Stimulated activated memory B cell treated with anti-CD40 and anti-IgM and Interleukin-4, amounts not matched to agents 10 μg/mL and 1 μg/mL and 100 μg/mL, for 72 hours (primary cell): ENCODE measurements at regions not wholly inside any gene's neighbourhood (a gene's known extent, or its start where the extent isn't known, plus 50 kb on each side); places are given as distances from the start of the nearest gene placed in this dataset.

Experiments used
- ATAC-seq: fragments of 150-1000 bp; cut with Tn5 transposase; 2 replicates; pipeline ENCODE4 v1.10.0; 2021
- H3K27ac Mint-ChIP-seq: one replicate; pipeline ENCODE4 v1.8.0; 2022; ENCODE audit warnings: mild to moderate bottlenecking, mixed read lengths
- H3K27me3 Mint-ChIP-seq: one replicate; pipeline ENCODE4 v1.8.0; 2022; ENCODE audit warnings: mixed read lengths
- H3K36me3 Mint-ChIP-seq: one replicate; pipeline ENCODE4 v1.8.0; 2022; ENCODE audit warnings: mixed read lengths
- H3K4me1 Mint-ChIP-seq: one replicate; pipeline ENCODE4 v1.8.0; 2022; ENCODE audit warnings: mixed read lengths
- H3K4me3 Mint-ChIP-seq: one replicate; pipeline ENCODE4 v1.8.0; 2022; ENCODE audit warnings: mild to moderate bottlenecking, moderate library complexity, mixed read lengths
- H3K9me3 Mint-ChIP-seq: one replicate; pipeline ENCODE4 v1.8.0; 2022; ENCODE audit warnings: mixed read lengths

DNA sequence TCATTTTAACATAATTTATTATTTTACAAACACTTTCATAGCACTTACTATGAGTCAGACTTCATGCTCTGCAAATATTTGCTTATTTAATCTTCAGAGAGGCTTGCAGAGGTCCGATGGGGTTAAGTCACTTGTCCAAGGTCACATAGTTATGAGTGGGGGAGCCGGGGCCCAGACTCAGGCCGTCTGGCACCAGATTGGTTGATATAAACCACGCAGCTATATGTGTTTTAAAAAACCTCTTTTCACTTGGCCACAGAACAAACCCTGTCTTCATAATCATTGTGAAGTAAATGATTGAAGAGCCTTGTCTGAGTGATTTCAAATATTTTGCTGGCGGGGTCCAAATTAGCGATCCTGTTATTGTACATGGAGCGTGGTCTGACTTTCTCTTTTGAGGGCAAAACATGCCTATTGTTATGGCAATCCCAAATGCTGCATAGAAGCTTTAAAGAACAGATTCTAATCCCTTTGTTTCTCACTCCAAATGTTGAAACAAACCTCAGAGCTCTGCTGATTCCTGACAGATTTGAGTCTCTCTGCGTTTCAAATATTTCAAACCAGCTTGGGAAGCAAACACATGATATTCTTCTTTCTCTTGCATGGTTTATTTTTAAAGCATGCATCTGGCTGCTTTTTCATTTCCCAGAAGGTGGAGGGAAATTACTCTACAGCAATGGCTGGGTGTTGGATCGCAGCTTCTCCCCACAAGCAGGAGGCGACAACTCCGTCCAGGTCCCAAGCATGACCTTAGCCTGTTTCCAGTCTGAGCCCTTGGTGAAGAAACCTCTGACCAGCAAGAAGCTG, 142.4 kb downstream of the DDX1 start:
- H3K27me3 Mint-ChIP-seq: peaks cover 33% of the 10 kb centered on the region
- no peaks in the 10 kb centered on the region for H3K9me3 Mint-ChIP-seq
- no peaks in the 10 kb centered on the region for H3K36me3 Mint-ChIP-seq
- no peak overlapping the region for H3K4me3 Mint-ChIP-seq
- no peak overlapping the region for H3K27ac Mint-ChIP-seq
- ATAC-seq: no peak
- peaks cover 32% of the 10 kb centered on the region for H3K4me1 Mint-ChIP-seq

- Mint-ChIP-seq H3K36me3 (no peaks in the 10 kb centered on the region), H3K4me3 (no peak overlapping the region), H3K27ac (no peak overlapping the region), H3K9me3 (no peaks in the 10 kb centered on the region), H3K27me3 (peaks cover 25% of the 10 kb centered on the region), H3K4me1 (peaks cover 32% of the 10 kb centered on the region)
- no peak for ATAC-seq
Observed at GRCh38 chr2:15734674-15735483, 143.2 kb downstream of the DDX1 start.

DNA sequence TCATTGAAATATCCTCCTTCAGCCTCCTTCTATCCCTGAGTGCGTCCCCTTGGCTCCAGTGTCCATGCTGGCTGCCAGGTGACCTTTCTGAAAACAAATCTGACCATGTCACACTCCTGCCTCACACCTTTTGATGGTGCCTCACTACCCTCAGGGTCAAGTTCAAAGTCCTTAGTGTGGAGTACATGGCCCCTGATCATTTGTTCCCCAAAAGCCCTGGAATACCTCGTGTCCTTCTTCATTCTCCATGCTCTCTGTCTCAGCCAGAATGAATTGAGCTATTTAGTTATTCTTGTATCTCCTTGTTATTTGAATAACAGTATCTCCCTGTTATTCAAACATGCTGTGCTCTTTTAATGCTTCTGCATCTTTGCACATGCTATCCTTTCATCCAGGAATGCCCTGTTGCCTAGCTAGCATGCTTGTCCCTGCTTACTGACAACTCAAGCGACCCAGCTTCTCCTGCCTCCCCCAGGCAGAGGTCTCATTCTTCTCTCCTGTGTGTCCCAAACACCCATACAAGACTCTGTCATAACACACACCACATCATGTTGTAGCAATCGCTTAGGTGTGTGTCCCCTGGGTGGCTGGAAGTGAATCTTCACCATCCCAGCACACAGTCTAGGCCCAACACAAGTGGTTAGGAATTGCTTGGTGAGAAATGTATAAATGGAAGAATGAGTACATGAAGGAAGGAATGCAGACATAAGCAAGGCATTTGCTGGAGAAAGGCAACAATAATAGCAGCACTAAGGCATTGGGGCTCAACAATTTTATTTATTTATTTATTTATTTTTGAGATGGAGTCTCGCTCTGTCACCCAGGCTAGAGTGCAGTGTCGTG, 144.0 kb downstream of the DDX1 start:
- Mint-ChIP-seq H3K9me3 (peaks cover 2% of the 10 kb centered on the region), H3K4me1 (peaks cover 28% of the 10 kb centered on the region), H3K27ac (no peak overlapping the region), H3K4me3 (no peak overlapping the region), H3K27me3 (peaks cover 18% of the 10 kb centered on the region), H3K36me3 (no peaks in the 10 kb centered on the region)
- no peak for ATAC-seq

- peaks cover 3% of the 10 kb centered on the region for H3K9me3 Mint-ChIP-seq
- H3K4me1 Mint-ChIP-seq: peaks cover 19% of the 10 kb centered on the region
- H3K27ac Mint-ChIP-seq: no peak overlapping the region
Observed at GRCh38 chr2:15736396-15737180, 144.9 kb downstream of the DDX1 start.

DNA sequence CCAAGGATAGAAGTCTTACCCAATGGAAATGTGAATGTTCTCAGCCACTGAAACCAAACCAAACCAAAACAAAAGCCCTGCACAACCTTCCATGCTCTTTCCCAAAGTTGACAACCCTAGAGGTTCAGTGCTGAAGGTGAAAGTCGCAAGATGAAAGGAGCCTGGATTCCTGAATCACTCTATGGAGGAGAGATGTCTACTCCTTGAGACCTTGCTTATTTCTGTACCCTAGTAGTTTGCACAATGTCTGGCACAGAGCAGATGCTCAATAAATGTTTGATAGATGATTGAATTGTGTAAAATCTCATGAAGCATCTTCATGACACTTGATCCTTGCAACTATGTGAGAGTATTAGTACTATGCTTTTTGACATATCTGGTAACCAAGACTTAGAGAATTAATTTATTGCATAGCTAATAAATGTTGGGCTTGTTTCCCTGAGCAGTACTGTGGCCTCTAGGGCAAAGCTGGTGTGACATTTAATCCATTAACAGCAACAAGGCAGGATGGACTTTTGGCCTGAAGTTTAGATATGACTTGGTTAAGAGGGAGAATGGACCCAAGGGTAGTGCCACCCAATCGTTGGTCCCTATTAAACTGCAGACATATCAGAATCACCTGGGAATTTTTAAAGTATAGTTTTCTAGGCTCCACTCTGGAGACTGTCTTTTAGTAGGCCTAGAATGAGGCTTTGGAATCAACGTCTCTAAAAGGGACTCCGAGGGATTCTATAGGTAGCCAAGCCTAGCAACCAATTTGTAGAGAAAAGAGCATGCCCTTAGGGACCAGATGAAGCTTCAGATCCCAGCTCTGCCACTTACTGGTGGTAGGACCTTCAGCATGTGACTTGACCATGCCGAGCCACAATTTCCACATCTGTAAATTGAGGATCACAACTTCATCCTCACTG, 145.9 kb downstream of the DDX1 start:
- peaks cover 3% of the 10 kb centered on the region for H3K9me3 Mint-ChIP-seq
- peaks cover 8% of the 10 kb centered on the region for H3K27me3 Mint-ChIP-seq
- no peak overlapping the region for H3K27ac Mint-ChIP-seq
- no peak for ATAC-seq
- H3K4me1 Mint-ChIP-seq: peaks cover 9% of the 10 kb centered on the region
- H3K36me3 Mint-ChIP-seq: no peaks in the 10 kb centered on the region
- H3K4me3 Mint-ChIP-seq: no peak overlapping the region

More at GRCh38 chr2:15736396-15737180, 144.9 kb downstream of the DDX1 start:
- no peak overlapping the region for H3K4me3 Mint-ChIP-seq
- no peaks in the 10 kb centered on the region for H3K36me3 Mint-ChIP-seq
- peaks cover 15% of the 10 kb centered on the region for H3K27me3 Mint-ChIP-seq
- no peak for ATAC-seq

- Mint-ChIP-seq H3K27ac (no peak overlapping the region), H3K27me3 (peaks cover 13% of the 10 kb centered on the region), H3K36me3 (no peaks in the 10 kb centered on the region), H3K4me1 (peaks cover 6% of the 10 kb centered on the region), H3K9me3 (peaks cover 3% of the 10 kb centered on the region), H3K4me3 (no peak overlapping the region)
- ATAC-seq: peak; percentile 31
Observed at GRCh38 chr2:15738225-15738546, 146.5 kb downstream of the DDX1 start.

- peaks cover 20% of the 10 kb centered on the region for H3K27me3 Mint-ChIP-seq
Observed at GRCh38 chr2:15738943-15739342, 147.3 kb downstream of the DDX1 start.

GRCh38 chr2:15744820-15745219, 153.2 kb downstream of the DDX1 start:
- H3K4me3 Mint-ChIP-seq: no peak overlapping the region
- H3K36me3 Mint-ChIP-seq: no peaks in the 10 kb centered on the region
- peaks cover 26% of the 10 kb centered on the region for H3K27me3 Mint-ChIP-seq
- no peak overlapping the region for H3K27ac Mint-ChIP-seq
- no peak for ATAC-seq
- peaks cover 3% of the 10 kb centered on the region for H3K9me3 Mint-ChIP-seq
- no peaks in the 10 kb centered on the region for H3K4me1 Mint-ChIP-seq

More at GRCh38 chr2:15738943-15739342, 147.3 kb downstream of the DDX1 start:
- Mint-ChIP-seq H3K9me3 (peaks cover 3% of the 10 kb centered on the region), H3K4me3 (no peak overlapping the region), H3K4me1 (peaks cover 6% of the 10 kb centered on the region), H3K36me3 (no peaks in the 10 kb centered on the region), H3K27ac (no peak overlapping the region)
- ATAC-seq: no peak

DNA sequence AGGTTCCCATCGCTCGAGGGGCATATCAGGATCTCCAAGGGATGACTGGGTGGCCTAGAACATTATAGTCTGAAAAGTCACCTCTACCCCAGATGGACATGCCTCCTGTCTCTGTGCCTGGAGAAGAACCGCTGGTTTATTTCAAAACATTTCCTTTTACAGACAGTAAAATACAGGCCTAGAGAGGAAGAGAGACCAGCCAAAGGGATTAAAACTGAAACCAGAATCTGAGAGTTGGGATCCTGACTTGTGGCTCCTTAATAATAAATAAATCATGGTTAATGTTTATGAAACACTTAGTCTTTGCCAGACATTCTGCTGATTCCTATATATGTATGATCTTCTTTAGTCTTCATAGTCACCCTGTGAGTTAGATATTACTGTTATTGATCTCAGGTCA, 153.7 kb downstream of the DDX1 start:
- no peak for ATAC-seq
- peaks cover 3% of the 10 kb centered on the region for H3K9me3 Mint-ChIP-seq
- no peaks in the 10 kb centered on the region for H3K36me3 Mint-ChIP-seq
- no peak overlapping the region for H3K27ac Mint-ChIP-seq
- H3K4me1 Mint-ChIP-seq: no peaks in the 10 kb centered on the region
- H3K27me3 Mint-ChIP-seq: peaks cover 26% of the 10 kb centered on the region
- no peak overlapping the region for H3K4me3 Mint-ChIP-seq

DNA sequence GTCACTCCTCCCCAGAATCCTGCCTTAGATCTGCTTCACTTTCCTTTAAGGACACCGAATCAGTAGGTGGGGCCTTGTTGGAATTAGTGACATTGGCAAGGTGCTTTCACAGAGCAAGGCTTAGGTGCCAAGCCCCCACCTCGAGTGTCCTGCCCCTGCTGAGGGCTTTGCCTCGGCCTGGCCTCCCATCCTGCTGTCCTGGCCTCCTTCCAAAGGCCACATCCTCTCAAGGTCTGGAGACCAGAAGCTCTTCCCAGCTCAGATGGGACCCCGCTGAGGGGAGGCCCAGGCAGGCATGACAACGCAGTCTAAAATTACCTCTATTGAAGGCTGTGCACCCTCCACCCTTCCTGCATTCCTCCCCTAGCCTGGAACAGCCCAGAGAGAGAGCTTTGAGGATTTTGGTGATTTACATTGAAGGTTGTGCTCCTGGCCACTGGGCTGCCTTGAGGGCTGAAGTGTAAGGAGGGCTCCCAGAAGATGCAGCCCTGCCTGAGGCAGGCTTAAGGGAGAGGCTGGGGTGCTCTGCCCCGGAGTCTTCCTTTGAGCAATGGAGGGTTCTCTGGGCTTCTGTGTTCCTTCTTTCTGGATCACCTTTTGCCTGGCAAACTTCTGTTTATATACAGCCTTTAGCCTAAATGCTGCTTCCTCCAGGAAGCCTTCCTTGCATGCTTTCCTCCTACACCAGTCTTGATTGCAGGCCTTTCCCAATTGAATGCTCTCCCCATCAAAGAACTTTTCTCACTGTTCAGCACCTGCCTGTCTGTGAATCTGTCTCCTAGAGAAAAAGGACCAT, 154.4 kb downstream of the DDX1 start:
- Mint-ChIP-seq H3K9me3 (no peaks in the 10 kb centered on the region), H3K27me3 (peaks cover 26% of the 10 kb centered on the region), H3K27ac (no peak overlapping the region), H3K4me1 (no peaks in the 10 kb centered on the region), H3K4me3 (no peak overlapping the region), H3K36me3 (no peaks in the 10 kb centered on the region)
- ATAC-seq: no peak

GRCh38 chr2:15746703-15747550, 155.3 kb downstream of the DDX1 start:
- Mint-ChIP-seq H3K9me3 (no peaks in the 10 kb centered on the region), H3K36me3 (no peaks in the 10 kb centered on the region), H3K4me3 (no peak overlapping the region), H3K27me3 (peaks cover 26% of the 10 kb centered on the region), H3K4me1 (no peaks in the 10 kb centered on the region), H3K27ac (no peak overlapping the region)
- no peak for ATAC-seq

DNA sequence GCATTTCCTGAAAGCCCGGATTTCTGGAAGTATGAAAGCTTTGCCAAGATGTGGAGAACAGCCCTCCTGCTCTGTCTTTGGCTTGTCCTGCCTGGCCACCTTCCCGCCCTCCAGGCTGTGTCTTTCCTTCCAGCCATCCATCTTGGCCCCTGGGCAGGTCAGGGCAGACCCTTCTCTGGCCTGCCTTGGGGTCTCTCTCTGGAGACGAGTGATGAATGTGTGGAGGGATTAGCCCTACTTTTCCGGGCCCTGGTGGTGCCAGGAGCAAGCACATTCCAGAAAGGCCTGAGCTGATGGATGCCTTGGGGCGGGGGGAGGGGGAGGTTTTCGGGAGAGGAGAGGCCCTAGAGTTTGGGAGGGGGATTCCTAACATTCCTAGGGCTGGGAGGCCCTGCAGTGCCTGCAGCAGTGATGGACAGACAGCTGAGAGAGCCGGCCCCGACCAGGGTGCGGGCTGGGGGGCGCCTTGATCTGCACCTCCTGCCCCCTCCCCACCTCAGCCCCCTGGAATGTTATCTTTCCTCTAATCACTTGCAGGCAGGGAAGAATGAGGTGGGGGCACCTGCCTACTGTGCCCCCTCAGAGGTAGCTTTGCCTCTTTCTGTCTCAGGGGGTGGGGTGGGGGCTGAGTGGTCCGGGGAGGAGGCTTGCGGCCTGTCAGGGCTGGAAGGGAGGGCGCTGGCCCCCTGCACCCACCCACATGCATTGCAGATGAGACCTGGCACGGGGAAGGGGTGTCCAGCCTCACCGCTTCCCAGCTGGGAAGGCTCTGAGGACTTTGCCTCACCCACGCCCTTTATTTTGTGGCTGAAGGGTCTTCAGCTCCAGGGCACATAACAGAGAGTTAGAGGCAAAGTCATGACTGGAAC, 156.2 kb downstream of the DDX1 start:
- Mint-ChIP-seq H3K9me3 (no peaks in the 10 kb centered on the region), H3K27ac (no peak overlapping the region), H3K36me3 (no peaks in the 10 kb centered on the region), H3K27me3 (peaks cover 25% of the 10 kb centered on the region), H3K4me3 (no peak overlapping the region), H3K4me1 (no peaks in the 10 kb centered on the region)
- no peak for ATAC-seq
